SIG-M5 treated with dmso at 0.1 percent for 504 hours (cell line): ENCODE measurements at regions not wholly inside any gene's neighbourhood (a gene's known extent, or its start where the extent isn't known, plus 50 kb on each side); places are given as distances from the start of the nearest gene placed in this dataset.
"Not testable (repeated sequence)": the region's sequence is repeated elsewhere in the genome, so short reads cannot be mapped to it uniquely, and the experiment has no call there.

Experiments used
- DNase-seq: peaks from one replicate; lab custom pipeline; 2025; ENCODE audit not compliant: unreplicated experiment; lab: John Stamatoyannopoulos, UW

- no peak for DNase-seq
Observed at GRCh38 chr3:177493091-177493490, 295.8 kb upstream of the TBL1XR1 start.

DNA sequence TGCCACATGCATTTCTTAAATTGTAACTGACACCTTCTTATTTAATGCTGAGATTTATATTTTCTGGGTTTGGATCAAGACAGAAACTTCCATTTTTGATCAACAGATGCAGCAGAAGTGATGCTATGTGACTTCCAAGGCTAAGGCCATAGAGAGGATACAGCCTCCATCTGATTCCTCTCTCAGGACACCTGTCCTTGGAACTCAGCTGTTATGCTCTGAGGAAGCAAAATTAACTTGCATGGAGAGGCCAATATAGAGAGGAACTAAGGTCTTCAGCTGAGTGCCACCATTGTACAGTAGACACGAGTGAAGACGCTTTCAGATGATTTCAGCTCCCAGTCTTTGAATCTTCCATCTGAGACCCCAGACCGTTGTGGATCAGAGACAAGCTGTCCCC is 296.9 kb upstream of the TBL1XR1 start:
- DNase-seq: no peak

- no peak for DNase-seq
Observed at GRCh38 chr3:177495566-177495965, 298.3 kb upstream of the TBL1XR1 start.

DNA sequence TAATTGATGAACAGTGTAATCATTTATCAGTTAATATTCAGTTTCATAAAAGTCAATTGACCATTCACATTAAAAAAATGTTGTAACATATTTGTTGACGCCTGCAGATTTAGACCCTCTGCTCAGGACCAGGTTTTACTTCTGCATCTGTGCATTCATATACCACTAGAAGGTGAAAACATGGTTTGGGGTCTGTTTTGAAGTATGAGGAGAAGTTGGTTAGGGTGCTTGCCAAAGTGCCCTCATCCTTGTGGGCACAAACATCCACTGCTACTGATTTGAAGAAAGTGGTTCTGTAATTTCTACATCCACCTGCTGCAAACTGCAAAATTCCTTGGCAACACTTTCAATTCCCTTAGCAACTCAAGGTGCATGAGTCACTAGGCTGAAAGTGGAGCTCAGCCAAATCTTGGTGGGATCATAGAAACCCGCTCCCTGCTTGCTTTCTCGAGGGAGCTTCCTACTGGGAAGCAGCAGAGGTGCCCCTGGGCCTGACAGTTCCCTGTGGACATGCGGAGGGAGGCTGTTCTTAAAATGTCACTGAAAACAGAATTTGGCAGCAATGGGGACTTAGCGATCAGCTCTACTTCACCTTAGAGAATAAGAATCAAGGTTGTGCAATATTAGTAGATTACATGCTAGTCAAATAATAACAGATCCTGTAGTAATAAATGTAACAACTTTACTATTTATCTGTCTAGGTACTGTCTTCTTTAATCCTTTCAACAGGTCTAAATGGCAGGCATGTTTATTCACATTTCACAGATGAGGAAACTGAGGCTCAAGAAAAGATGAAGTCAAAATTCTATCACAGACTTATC is 301.0 kb upstream of the TBL1XR1 start:
- DNase-seq: no peak

- not testable (repeated sequence) for DNase-seq
Observed at GRCh38 chr3:177499039-177499438, 301.8 kb upstream of the TBL1XR1 start.

DNA sequence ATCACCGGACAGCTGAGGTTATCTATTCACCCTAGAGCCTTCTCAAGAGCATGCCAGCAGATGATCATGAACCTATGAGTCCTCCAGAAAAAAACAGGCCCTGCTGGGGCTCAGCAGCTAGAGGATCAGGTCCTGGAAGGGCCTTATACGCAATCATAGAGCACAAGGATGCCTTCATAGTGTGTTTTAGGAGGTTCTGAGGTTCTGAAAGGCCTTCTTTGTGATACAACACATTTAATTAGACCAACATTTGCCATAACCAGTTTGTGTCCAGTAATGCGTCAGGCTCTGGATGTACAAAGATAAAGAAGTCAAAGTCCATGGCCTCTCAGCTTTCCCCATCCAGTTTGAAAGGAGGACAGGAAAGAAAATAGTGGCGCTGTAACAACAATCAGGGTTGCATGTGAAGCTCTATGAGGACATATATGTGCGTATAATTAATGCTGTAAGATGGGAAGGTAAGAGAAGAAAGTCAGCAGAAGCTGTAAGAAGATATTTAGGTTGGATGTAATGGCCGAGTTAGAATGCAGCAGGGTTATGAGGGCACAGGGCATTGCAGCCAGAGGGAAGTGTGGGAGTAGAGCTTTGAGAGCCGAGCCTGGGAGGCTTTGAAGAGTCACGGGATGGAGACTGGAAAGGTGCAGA is 302.6 kb upstream of the TBL1XR1 start:
- DNase-seq: no peak

GRCh38 chr3:177510693-177511216 is 313.5 kb upstream of the TBL1XR1 start:
- no peak for DNase-seq

DNA sequence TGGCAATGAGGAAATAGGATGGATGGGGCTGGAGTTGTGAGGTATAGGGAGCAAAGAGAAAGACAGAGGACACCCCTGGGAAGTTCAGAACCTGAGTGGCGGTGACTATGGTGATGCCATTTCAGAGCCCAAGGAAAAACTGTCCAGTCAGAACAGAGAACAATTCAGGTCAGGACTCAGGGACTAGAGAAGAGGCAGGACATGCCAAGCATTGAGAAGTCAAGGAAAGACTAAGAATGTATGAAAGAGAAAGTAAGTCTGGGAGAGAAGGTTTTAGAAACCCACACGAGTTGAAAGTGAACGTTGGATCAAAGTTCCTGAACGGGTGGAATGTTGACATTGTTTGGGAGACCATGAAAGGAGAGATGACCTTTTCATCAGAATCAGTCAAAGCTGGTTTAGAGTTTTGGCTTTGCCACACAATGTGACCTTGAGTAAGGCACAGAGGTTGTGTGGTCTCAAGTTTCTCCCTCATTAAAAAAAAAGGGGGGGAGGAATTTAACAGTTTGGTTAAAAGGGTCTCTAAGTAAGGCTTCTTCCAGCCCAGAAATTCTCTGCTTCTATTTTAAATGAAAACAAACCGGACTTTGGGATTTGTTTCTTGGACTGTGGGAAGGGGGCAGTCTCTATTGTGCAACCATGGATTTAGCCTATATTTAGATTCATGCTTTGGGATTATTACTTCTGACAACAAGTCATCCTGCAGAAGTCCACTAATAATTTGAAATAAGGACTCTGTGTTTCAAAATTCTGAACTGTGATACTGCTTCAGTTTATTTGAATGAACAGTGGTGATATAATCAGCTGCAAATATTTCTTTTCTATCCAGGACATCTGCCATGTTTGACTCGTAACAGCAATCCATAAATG is 315.9 kb upstream of the TBL1XR1 start:
- DNase-seq: no peak

- no peak for DNase-seq
Observed at GRCh38 chr3:177513815-177514610, 316.7 kb upstream of the TBL1XR1 start.

DNA sequence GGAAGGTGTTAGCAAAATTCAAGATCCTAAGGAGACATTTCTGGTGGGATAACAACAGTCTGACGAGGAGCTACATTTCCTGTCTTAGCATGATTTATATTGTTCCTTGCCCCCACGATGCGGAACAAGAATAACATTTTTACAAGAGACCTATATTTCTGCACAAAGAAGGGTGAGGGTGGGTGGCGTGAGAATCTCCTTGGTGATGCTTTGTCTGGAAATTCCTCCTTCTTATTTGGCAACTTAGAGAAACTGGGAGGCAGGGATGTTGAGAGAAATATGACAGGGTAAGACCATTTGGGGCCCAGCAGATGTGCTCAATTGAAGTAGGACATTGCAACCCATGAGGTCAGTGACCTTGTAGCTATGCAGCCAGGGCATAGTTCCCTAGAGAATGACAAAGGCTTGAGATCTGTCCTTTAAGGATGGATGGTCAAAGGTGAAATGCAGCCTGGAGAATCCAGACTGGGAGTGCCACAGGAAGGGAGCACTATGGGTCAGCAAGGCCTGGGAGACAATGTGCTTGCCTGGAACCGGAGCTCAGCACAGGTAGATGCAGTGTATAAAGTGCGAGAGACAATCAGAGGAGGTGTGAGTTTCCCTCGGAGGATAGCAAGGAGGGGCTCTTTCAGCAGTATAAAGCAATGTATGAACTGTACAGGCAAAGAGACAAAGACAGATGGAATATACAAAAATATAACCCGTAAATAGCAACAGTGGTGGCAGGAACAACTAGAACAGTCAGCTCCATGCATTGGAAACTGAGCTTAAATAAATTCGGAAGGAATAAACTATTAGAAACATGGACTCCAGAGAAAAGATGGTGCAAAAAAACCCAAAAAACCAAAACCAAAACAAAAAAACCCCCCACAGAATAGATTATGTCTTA is 317.6 kb upstream of the TBL1XR1 start:
- no peak for DNase-seq

GRCh38 chr3:177515786-177516157 is 318.5 kb upstream of the TBL1XR1 start:
- no peak for DNase-seq

DNA sequence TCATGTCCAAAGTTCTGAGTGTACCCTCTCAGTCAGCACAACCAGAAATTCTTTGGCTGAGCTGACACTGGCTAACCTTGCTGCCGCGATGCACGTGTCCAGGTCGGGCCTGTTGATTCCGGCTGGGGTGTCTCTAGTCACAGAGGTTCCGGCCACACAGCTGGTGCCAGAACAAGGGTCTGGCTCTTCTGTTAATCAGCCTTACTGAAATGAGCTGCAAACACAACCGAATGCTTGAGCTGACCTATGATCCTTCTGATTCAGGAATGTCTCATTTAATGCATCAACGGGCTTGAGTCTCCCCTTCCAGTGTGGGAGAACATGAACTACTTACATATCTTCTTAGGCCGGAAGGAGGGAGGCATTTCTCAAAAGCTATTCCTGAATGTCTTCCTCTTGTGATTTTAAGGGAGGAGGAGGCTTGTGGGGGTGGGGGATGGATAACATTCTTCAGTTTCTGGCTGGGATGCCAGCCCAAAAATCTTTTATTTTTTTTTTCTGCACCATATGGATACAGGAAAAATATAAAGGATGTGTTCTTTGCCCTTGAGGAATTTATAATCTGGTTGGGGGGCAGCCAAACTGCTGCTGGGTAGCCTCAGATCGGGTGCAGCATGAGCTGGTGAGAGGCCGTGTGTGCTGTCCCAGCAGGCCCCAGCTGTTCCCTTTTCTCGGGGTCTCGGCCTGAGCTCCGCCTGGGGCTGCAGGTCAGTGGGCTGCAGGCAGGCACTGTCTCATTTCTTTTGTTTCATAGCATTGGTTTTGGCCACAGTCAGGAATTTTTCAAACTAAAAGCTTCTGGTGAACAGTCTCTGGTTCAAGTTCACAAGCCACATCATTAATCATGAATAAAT is 319.1 kb upstream of the TBL1XR1 start:
- DNase-seq: no peak

GRCh38 chr3:177517906-177518305 is 320.6 kb upstream of the TBL1XR1 start:
- no peak for DNase-seq

- DNase-seq: no peak
Observed at GRCh38 chr3:177519588-177519987, 322.3 kb upstream of the TBL1XR1 start.

DNA sequence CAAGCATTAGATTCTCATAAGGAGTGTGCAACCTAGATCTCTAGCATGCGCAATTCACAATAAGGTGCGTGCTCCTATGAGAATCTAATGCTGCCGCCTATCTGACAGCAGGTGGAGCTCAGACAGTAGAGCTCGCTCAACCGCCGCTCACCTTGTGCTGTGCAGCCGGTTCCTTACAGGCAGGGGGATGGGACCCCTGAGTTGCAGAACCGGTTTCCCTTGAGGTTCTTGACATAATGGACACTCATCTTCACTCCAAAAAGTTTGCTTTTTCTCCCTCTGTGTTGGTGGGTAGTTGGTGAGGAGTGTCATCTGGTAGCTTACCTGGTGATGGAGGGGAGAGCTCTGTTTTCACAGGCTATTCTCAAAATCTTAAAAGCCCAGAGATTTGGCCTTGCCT is 324.0 kb upstream of the TBL1XR1 start:
- DNase-seq: peak; percentile 60

DNA sequence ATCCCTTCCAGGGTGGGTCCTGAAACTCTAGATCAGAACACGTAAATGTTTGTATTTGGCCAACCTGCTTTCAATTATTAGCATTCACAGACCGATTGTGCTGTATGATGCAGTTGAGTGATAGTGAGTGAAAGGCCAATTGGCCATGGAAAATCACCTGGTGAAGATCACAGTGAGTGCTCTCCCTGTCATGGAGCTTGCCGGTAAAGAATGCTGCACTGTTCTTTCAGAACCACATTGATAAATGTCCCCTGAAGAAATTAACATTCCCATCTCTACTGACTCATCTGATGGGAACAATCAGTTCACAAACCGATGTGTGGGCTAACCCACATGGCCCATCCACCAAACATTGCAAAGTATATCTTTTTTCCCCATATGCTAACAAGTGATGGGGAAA is 324.8 kb upstream of the TBL1XR1 start:
- DNase-seq: no peak

DNA sequence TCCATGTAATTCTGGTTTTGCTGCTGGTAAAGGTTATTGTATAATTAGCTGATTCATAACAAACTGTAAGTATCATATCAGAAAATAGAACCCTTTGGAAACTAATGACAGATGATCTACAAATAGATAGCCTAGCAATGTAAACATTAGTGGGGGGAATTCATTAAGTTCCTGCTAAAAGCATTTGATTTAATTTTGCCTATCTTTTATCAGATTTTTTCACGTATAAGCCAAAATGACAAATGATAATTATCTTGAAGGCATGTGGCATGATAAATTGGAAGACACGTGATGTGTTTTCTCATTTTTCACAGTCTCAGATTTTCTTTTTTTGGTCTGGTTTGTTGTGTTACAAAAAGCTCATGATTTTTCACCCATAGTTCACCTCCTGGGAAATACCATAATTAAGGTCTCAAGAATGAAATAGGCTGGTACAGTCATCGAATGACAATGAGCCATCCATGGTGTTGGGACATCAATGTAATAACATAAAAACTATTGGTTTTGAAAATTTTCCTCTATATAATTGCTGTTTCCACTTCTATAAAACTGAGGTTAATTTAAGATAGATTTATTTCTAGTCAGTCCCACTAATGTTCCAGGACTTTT is 325.9 kb upstream of the TBL1XR1 start:
- no peak for DNase-seq

DNA sequence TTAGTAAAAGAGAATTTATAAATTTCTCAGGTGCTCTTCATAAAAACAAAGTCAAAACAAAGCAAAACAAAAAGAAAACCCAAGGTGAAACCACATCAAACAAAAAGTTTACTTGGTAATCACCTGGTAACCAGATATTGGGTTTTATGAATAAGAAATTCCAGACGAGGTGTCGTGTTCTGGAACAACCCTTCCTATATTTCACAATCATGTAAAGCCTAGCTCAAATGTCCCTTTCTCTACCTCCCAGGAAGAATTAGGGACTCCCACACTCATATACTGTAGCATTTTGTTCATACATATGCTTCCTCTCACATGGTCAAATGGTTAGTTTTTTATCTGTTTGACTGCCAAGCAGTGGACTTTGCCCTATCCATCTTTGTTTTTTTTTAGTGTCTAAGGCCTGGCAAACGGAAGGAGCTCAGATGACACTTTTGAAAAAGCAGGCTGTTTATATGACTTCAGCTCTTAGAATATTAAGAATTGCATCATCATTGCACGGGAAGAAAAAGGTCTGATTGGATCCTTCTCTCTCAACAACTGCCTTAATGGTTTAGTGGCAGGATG is 326.7 kb upstream of the TBL1XR1 start:
- no peak for DNase-seq
